Activated CD4-positive, alpha-beta T cell treated with anti-CD3 and anti-CD28 coated beads for 36 hours (primary cell): ENCODE measurements at regions not wholly inside any gene's neighbourhood (a gene's known extent, or its start where the extent isn't known, plus 50 kb on each side); places are given as distances from the start of the nearest gene placed in this dataset.

Source experiments
- ATAC-seq: fragments of 200-7000 bp; cut with Tn5 transposase; one replicate; pipeline ENCODE4 v1.10.0; 2021; ENCODE audit warnings: mild to moderate bottlenecking, moderate library complexity
- CTCF ChIA-PET: fragments of 350-600 bp; sonication (Branson Sonifier 250); formaldehyde crosslinking; loops from one replicate; lab custom pipeline; 2021; ENCODE audit warnings: antibody characterized with exemption; lab: Charles Lee
- POLR2A ChIA-PET: fragments of 350-600 bp; sonication (Branson Sonifier 250); formaldehyde crosslinking; loops from one replicate; lab custom pipeline; 2021; ENCODE audit warnings: antibody characterized with exemption, inconsistent platforms; lab: Charles Lee
- DNase-seq: peaks from one replicate; pipeline ENCODE4 v3.0.0-alpha.2; 2020
- H3K27ac Mint-ChIP-seq: one replicate; pipeline ENCODE4 v1.8.0; 2021; ENCODE audit warnings: mixed read lengths
- H3K27me3 Mint-ChIP-seq: one replicate; pipeline ENCODE4 v1.8.0; 2021; ENCODE audit warnings: mixed read lengths
- H3K36me3 Mint-ChIP-seq: one replicate; pipeline ENCODE4 v1.8.0; 2021; ENCODE audit warnings: low read depth, mixed read lengths
- H3K4me1 Mint-ChIP-seq: one replicate; pipeline ENCODE4 v1.8.0; 2021; ENCODE audit warnings: mixed read lengths
- H3K4me3 Mint-ChIP-seq: one replicate; pipeline ENCODE4 v1.8.0; 2021; ENCODE audit warnings: mild to moderate bottlenecking, moderate library complexity, mixed read lengths
- H3K9me3 Mint-ChIP-seq: one replicate; pipeline ENCODE4 v1.8.0; 2021; ENCODE audit warnings: low read depth, mixed read lengths
- intact Hi-C, 2 experiments: fragments of 100-400 bp; cut with DNase I in 1 of 2; cut with micrococcal nuclease in 1 of 2; formaldehyde crosslinking; loops; one replicate each; pipeline versions ENCODE4 v1.14.2 to v1.15.1; 2022 to 2024; cut with DNase I, micrococcal nuclease

- Mint-ChIP-seq H3K4me3 (no peak overlapping the region), H3K36me3 (no peaks in the 10 kb centered on the region), H3K4me1 (no peaks in the 10 kb centered on the region), H3K27ac (no peak overlapping the region), H3K27me3 (no peaks in the 10 kb centered on the region), H3K9me3 (peaks cover 2% of the 10 kb centered on the region)
- ChIA-PET POLR2A (no interaction called here), CTCF (no interaction called here)
- ATAC-seq (no peak), DNase-seq (no peak)
- intact Hi-C loops: no loop called here
These were observed 698.8 kb downstream of the DOK5 start for GRCh38 chr20:55174172-55174571.

- Mint-ChIP-seq H3K36me3 (no peaks in the 10 kb centered on the region), H3K9me3 (peaks cover 2% of the 10 kb centered on the region)
These were observed 698.2 kb downstream of the DOK5 start for GRCh38 chr20:55173601-55174000.

GRCh38 chr20:55172310-55173002, 697.1 kb downstream of the DOK5 start:
- Mint-ChIP-seq H3K4me1 (no peaks in the 10 kb centered on the region), H3K9me3 (peaks cover 2% of the 10 kb centered on the region), H3K36me3 (no peaks in the 10 kb centered on the region), H3K27me3 (no peaks in the 10 kb centered on the region), H3K27ac (no peak overlapping the region), H3K4me3 (no peak overlapping the region)
- ChIA-PET POLR2A (no interaction called here), CTCF (no interaction called here)
- intact Hi-C loops: no loop called here
- no peak for DNase-seq
- ATAC-seq: no peak

More at GRCh38 chr20:55173601-55174000, 698.2 kb downstream of the DOK5 start:
- Mint-ChIP-seq H3K27me3 (no peaks in the 10 kb centered on the region), H3K4me3 (no peak overlapping the region), H3K27ac (no peak overlapping the region), H3K4me1 (no peaks in the 10 kb centered on the region)
- ATAC-seq: no peak
- intact Hi-C loops: no loop called here
- ChIA-PET CTCF (no interaction called here), POLR2A (no interaction called here)
- no peak for DNase-seq

- no peak overlapping the region for H3K27ac Mint-ChIP-seq
- DNase-seq (no peak), ATAC-seq (no peak)
- ChIA-PET CTCF (no interaction called here), POLR2A (no interaction called here)
- H3K36me3 Mint-ChIP-seq: no peaks in the 10 kb centered on the region
- H3K27me3 Mint-ChIP-seq: no peaks in the 10 kb centered on the region
- no peaks in the 10 kb centered on the region for H3K9me3 Mint-ChIP-seq
- intact Hi-C loops: no loop called here
- no peak overlapping the region for H3K4me3 Mint-ChIP-seq
- H3K4me1 Mint-ChIP-seq: no peaks in the 10 kb centered on the region
These were observed 690.7 kb downstream of the DOK5 start for GRCh38 chr20:55166063-55166462.

GRCh38 chr20:55160996-55161395, 685.6 kb downstream of the DOK5 start:
- Mint-ChIP-seq H3K36me3 (no peaks in the 10 kb centered on the region), H3K27ac (no peak overlapping the region), H3K4me3 (no peak overlapping the region), H3K4me1 (no peaks in the 10 kb centered on the region), H3K9me3 (peaks cover 5% of the 10 kb centered on the region), H3K27me3 (no peaks in the 10 kb centered on the region)
- ATAC-seq (no peak), DNase-seq (no peak)
- intact Hi-C loops: no loop called here
- ChIA-PET POLR2A (no interaction called here), CTCF (no interaction called here)

GRCh38 chr20:55160037-55160436, 684.6 kb downstream of the DOK5 start:
- intact Hi-C loops: no loop called here
- ATAC-seq (no peak), DNase-seq (no peak)
- POLR2A ChIA-PET: no interaction called here
- CTCF ChIA-PET: no interaction called here
- Mint-ChIP-seq H3K27me3 (no peaks in the 10 kb centered on the region), H3K27ac (no peak overlapping the region), H3K4me1 (no peaks in the 10 kb centered on the region), H3K4me3 (no peak overlapping the region), H3K9me3 (peaks cover 5% of the 10 kb centered on the region), H3K36me3 (no peaks in the 10 kb centered on the region)

- ChIA-PET CTCF (no interaction called here), POLR2A (no interaction called here)
- Mint-ChIP-seq H3K9me3 (peaks cover 5% of the 10 kb centered on the region), H3K27ac (no peak overlapping the region), H3K27me3 (no peaks in the 10 kb centered on the region), H3K36me3 (no peaks in the 10 kb centered on the region), H3K4me1 (no peaks in the 10 kb centered on the region), H3K4me3 (no peak overlapping the region)
- no peak for ATAC-seq
- DNase-seq: no peak
- intact Hi-C loops: no loop called here
These were observed 683.8 kb downstream of the DOK5 start for GRCh38 chr20:55159230-55159629.

GRCh38 chr20:55158446-55158845, 683.1 kb downstream of the DOK5 start:
- ChIA-PET POLR2A (no interaction called here), CTCF (no interaction called here)
- DNase-seq (no peak), ATAC-seq (no peak)
- no peaks in the 10 kb centered on the region for H3K36me3 Mint-ChIP-seq
- no peak overlapping the region for H3K4me3 Mint-ChIP-seq
- H3K27me3 Mint-ChIP-seq: no peaks in the 10 kb centered on the region
- H3K9me3 Mint-ChIP-seq: peaks cover 6% of the 10 kb centered on the region
- intact Hi-C loops: no loop called here
- no peak overlapping the region for H3K27ac Mint-ChIP-seq
- H3K4me1 Mint-ChIP-seq: no peaks in the 10 kb centered on the region

GRCh38 chr20:55155360-55155759, 680.0 kb downstream of the DOK5 start:
- no peak for ATAC-seq
- no peak overlapping the region for H3K27ac Mint-ChIP-seq
- CTCF ChIA-PET: no interaction called here

GRCh38 chr20:55153001-55153645, 677.7 kb downstream of the DOK5 start:
- Mint-ChIP-seq H3K27ac (no peak overlapping the region), H3K27me3 (no peaks in the 10 kb centered on the region), H3K9me3 (peaks cover 5% of the 10 kb centered on the region), H3K36me3 (no peaks in the 10 kb centered on the region), H3K4me3 (no peak overlapping the region), H3K4me1 (no peaks in the 10 kb centered on the region)
- CTCF ChIA-PET: no interaction called here
- intact Hi-C loops: no loop called here
- no peak for ATAC-seq
- POLR2A ChIA-PET: no interaction called here
- DNase-seq: no peak

More at GRCh38 chr20:55155360-55155759, 680.0 kb downstream of the DOK5 start:
- Mint-ChIP-seq H3K4me3 (no peak overlapping the region), H3K4me1 (no peaks in the 10 kb centered on the region), H3K36me3 (no peaks in the 10 kb centered on the region), H3K9me3 (peaks cover 6% of the 10 kb centered on the region), H3K27me3 (no peaks in the 10 kb centered on the region)
- intact Hi-C loops: no loop called here
- POLR2A ChIA-PET: no interaction called here
- DNase-seq: no peak

GRCh38 chr20:55151171-55151570, 675.8 kb downstream of the DOK5 start:
- no peaks in the 10 kb centered on the region for H3K36me3 Mint-ChIP-seq

GRCh38 chr20:55143601-55144000, 668.2 kb downstream of the DOK5 start:
- POLR2A ChIA-PET: no interaction called here
- Mint-ChIP-seq H3K27me3 (no peaks in the 10 kb centered on the region), H3K4me1 (no peaks in the 10 kb centered on the region), H3K27ac (no peak overlapping the region), H3K4me3 (no peak overlapping the region), H3K36me3 (no peaks in the 10 kb centered on the region), H3K9me3 (peaks cover 4% of the 10 kb centered on the region)
- intact Hi-C loops: no loop called here
- ATAC-seq (no peak), DNase-seq (no peak)
- CTCF ChIA-PET: no interaction called here

More at GRCh38 chr20:55151171-55151570, 675.8 kb downstream of the DOK5 start:
- peaks cover 3% of the 10 kb centered on the region for H3K9me3 Mint-ChIP-seq
- intact Hi-C loops: no loop called here
- H3K4me3 Mint-ChIP-seq: no peak overlapping the region
- H3K27me3 Mint-ChIP-seq: no peaks in the 10 kb centered on the region
- no peak for DNase-seq
- ChIA-PET POLR2A (no interaction called here), CTCF (no interaction called here)
- H3K4me1 Mint-ChIP-seq: no peaks in the 10 kb centered on the region
- no peak for ATAC-seq
- H3K27ac Mint-ChIP-seq: no peak overlapping the region
